ENCODE measurements at regions not wholly inside any gene's neighbourhood (a gene's known extent, or its start where the extent isn't known, plus 50 kb on each side); places are given as distances from the start of the nearest gene placed in this dataset.
"Not testable (repeated sequence)": the region's sequence is repeated elsewhere in the genome, so short reads cannot be mapped to it uniquely, and the experiment has no call there.

DNA sequence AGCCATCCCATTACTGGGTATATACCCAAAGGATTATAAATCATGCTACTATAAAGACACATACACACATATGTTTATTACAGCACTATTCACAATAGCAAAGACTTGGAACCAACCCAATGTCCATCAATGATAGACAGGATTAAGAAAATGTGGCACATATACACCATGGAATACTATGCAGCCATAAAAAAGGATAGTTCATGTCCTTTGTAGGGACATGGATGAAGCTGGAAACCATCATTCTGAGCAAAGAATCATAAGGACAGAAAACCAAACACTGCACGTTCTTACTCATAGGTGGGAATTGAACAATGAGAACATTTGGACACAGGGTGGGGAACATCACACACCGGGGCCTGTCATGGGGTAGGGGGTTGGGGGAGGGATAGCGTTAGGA, 60.3 kb upstream of the NMU start:
- H3K27me3 ChIP-seq; DNase-seq; H3K4me3 ChIP-seq; H3K27ac ChIP-seq; ATAC-seq; H3K36me3 ChIP-seq; H3K4me1 ChIP-seq; intact Hi-C loops (cut with DNase I): not testable (repeated sequence)
- peaks cover 0 to 18% (median 0%) of the 10 kb centered on the region in 12 donors for H3K9me3 ChIP-seq
- 88 to 96% (median 92%) methylated on average over 3 of the region's 3 CpGs for WGBS, 4 donors

DNA sequence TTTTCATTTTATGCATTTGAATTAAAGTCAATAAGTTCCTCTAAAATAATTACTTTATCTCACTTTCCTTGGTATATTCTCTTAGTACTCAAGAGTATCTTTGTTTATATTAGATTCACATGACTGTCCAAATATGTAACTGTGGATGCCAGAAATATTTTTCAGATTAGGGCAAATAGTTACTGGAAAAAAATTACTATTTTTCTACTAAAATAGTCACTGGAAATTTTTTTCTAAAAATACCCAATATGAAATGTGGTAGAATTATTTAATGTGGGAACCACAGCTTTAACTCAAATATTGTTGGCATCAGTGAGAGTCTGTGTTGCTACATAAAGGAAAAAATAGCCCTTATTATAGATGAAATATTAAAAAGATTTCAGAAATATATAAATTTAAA, 70.4 kb upstream of the NMU start:
- ATAC-seq (no peak), DNase-seq (no peak)
- Histone ChIP-seq H3K4me3 (no peak overlapping the region), H3K9me3 (no peaks in the 10 kb centered on the region), H3K27ac (no peak overlapping the region), H3K4me1 (no peaks in the 10 kb centered on the region), H3K27me3 (no peaks in the 10 kb centered on the region), H3K36me3 (no peaks in the 10 kb centered on the region)
- intact Hi-C loops (cut with DNase I), result no loop called here
- TF ChIP-seq POLR2A (IDR thresholded peaks at IDR 0.05), result no peak
- TF ChIP-seq, protein P1, sequence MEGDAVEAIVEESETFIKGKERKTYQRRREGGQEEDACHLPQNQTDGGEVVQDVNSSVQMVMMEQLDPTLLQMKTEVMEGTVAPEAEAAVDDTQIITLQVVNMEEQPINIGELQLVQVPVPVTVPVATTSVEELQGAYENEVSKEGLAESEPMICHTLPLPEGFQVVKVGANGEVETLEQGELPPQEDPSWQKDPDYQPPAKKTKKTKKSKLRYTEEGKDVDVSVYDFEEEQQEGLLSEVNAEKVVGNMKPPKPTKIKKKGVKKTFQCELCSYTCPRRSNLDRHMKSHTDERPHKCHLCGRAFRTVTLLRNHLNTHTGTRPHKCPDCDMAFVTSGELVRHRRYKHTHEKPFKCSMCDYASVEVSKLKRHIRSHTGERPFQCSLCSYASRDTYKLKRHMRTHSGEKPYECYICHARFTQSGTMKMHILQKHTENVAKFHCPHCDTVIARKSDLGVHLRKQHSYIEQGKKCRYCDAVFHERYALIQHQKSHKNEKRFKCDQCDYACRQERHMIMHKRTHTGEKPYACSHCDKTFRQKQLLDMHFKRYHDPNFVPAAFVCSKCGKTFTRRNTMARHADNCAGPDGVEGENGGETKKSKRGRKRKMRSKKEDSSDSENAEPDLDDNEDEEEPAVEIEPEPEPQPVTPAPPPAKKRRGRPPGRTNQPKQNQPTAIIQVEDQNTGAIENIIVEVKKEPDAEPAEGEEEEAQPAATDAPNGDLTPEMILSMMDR (IDR thresholded peaks at IDR 0.05), result no peak

DNA sequence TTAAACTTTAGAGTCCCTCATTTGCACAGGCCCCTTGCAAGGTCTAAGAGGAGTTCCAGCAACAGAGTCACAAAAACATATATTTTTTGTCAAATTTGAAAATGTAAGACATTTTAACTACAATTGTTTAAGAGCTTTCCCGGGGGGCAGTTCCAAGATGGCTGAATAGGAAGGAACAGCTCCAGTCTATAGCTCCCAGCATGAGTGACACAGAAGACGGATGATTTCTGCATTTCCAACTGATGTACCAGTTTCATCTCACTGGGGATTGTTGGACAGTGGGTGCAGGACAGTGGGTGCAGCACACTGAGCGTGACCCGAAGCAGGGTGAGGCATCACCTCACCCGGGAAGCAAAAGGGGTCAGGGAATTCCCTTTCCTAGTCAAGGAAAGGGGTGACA, 71.4 kb upstream of the NMU start:
- TF ChIP-seq, protein P1 (IDR thresholded peaks at IDR 0.05), result no peak
- TF ChIP-seq POLR2A (IDR thresholded peaks at IDR 0.05), result no peak
- no peak for DNase-seq
- Histone ChIP-seq H3K4me1 (no peaks in the 10 kb centered on the region), H3K27ac (no peak overlapping the region), H3K27me3 (no peaks in the 10 kb centered on the region), H3K36me3 (no peaks in the 10 kb centered on the region), H3K4me3 (no peak overlapping the region), H3K9me3 (no peaks in the 10 kb centered on the region)
- intact Hi-C loops (cut with DNase I), result no loop called here
- no peak for ATAC-seq
- 77 to 88% (median 87%) methylated on average over 5 of the region's 5 CpGs for WGBS, 4 donors

DNA sequence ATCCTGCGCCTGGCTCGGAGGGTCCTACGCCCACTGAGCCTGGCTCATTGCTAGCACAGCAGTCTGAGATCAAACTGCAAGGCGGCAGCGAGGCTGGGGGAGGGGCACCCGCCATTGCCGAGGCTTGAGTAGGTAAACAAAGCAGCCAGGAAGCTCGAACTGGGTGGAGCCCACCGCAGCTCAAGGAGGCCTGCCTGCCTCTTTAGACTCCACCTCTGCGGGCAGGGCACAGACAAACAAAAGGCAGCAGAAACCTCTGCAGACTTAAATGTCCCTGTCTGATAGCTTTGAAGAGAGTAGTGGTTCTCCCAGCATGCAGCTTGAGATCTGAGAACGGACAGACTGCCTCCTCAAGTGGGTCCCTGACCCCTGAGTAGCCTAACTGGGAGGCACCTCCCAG, 71.9 kb upstream of the NMU start:
- H3K4me1 ChIP-seq; ATAC-seq; H3K27ac ChIP-seq; H3K27me3 ChIP-seq; H3K36me3 ChIP-seq; intact Hi-C loops (cut with DNase I); DNase-seq; H3K9me3 ChIP-seq; H3K4me3 ChIP-seq: not testable (repeated sequence)
- WGBS, 4 donors, result 82 to 85% (median 84%) methylated on average over 10 to 11 of the region's 11 CpGs

DNA sequence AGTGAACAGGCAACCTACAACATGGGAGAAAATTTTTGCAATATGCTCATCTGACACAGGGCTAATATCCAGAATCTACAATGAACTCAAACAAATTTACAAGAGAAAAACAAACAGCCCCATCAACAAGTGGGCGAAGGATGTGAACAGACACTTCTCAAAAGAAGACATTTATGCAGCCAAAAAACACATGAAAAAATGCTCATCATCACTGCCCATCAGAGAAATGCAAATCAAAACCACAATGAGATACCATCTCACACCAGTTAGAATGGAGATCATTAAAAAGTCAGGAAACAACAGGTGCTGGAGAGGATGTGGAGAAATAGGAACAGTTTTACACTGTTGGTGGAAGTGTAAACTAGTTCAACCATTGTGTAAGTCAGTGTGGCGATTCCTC, 76.7 kb upstream of the NMU start:
- H3K27ac ChIP-seq; H3K27me3 ChIP-seq; DNase-seq; H3K4me3 ChIP-seq; ATAC-seq; H3K9me3 ChIP-seq; intact Hi-C loops (cut with DNase I); H3K36me3 ChIP-seq; H3K4me1 ChIP-seq: not testable (repeated sequence)
- 79 to 86% (median 81%) methylated on average over 2 of the region's 2 CpGs for WGBS, 4 donors

DNA sequence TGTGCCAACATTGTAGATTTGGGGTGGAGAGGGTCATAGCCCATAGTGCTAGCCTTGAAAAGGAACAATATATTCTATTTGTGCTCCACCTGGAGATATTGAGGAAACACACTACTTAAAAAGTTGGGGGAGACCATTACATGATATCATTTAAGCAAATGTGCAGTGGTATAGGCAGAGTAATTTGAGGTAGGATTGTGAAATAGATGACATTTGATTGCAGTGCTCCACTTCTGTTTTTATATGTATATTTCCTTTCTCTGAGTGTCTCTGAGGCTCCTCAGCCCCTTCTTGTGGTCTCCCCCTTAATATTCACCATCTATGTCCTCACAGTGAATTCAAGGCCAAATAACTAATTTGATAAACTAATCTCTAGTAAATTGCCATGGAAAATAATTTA, 85.6 kb upstream of the NMU start:
- no peak for TF ChIP-seq POLR2A (IDR thresholded peaks at IDR 0.05)
- TF ChIP-seq, protein P1 (IDR thresholded peaks at IDR 0.05), result no peak
- ATAC-seq (no peak), DNase-seq (no peak)
- no peaks in the 10 kb centered on the region for H3K9me3 ChIP-seq
- H3K27ac ChIP-seq, result no peak overlapping the region
- no peaks in the 10 kb centered on the region for H3K4me1 ChIP-seq
- H3K27me3 ChIP-seq, result no peaks in the 10 kb centered on the region
- intact Hi-C loops (cut with DNase I), result no loop called here
- H3K36me3 ChIP-seq, result no peaks in the 10 kb centered on the region
- H3K4me3 ChIP-seq, result no peak overlapping the region

Data from heart left ventricle (tissue), 16 donors.